ENCODE measurements at regions not wholly inside any gene's neighbourhood (a gene's known extent, or its start where the extent isn't known, plus 50 kb on each side); places are given as distances from the start of the nearest gene placed in this dataset.
"Not testable (repeated sequence)": the region's sequence is repeated elsewhere in the genome, so short reads cannot be mapped to it uniquely, and the experiment has no call there.

GRCh38 chr2:95671992-95672391, 80.2 kb downstream of the TRIM43 start:
- not testable (repeated sequence) for TF ChIP-seq POLR2A, CTCF (IDR thresholded peaks at IDR 0.05)
